Upper lobe of right lung (tissue), 1 donor: ENCODE measurements at regions not wholly inside any gene's neighbourhood (a gene's known extent, or its start where the extent isn't known, plus 50 kb on each side); places are given as distances from the start of the nearest gene placed in this dataset.
"Not testable (repeated sequence)": the region's sequence is repeated elsewhere in the genome, so short reads cannot be mapped to it uniquely, and the experiment has no call there.

Source experiments
- ATAC-seq: fragments of 200-7000 bp; cut with Tn5 transposase; one replicate; pipeline ENCODE4 v1.9.1; 2020; ENCODE audit warnings: mild to moderate bottlenecking, moderate library complexity
- DNase-seq: peaks from one replicate; pipeline ENCODE4 v3.0.0-alpha.2; 2020
- H3K27ac ChIP-seq: fragments of 200-600 bp; one replicate; pipeline ENCODE4 v1.8.0; 2022
- H3K27me3 ChIP-seq: fragments of 200-600 bp; one replicate; pipeline ENCODE4 v1.8.0; 2022; ENCODE audit warnings: mild to moderate bottlenecking
- H3K36me3 ChIP-seq: fragments of 200-600 bp; one replicate; pipeline ENCODE4 v1.8.0; 2022
- H3K4me1 ChIP-seq: fragments of 200-600 bp; one replicate; pipeline ENCODE4 v1.8.0; 2022
- H3K4me3 ChIP-seq: fragments of 200-600 bp; one replicate; pipeline ENCODE4 v1.8.0; 2022; ENCODE audit warnings: mild to moderate bottlenecking
- H3K9me3 ChIP-seq: fragments of 200-600 bp; one replicate; pipeline ENCODE4 v1.8.0; 2022
- intact Hi-C: fragments of 100-400 bp; cut with DNase I; formaldehyde crosslinking; loops from one replicate; pipeline ENCODE4 v1.11.0; 2022
- TF ChIP-seq, protein P1 (sequence below): fragments of 200-600 bp; IDR thresholded peaks from one replicate; pipeline ENCODE4 v1.8.0; 2022; ENCODE audit warnings: antibody characterized with exemption
- donor health status: DM: no; HTN: yes; CAD: no; lungs with severe emphysema.

GRCh38 chr14:106268013-106268727 lies 741.8 kb downstream of the TMEM121 start:
- no peak overlapping the region for H3K4me3 ChIP-seq
- H3K27me3 ChIP-seq: peaks cover 45% of the 10 kb centered on the region
- ATAC-seq (no peak), DNase-seq (no peak)
- no peaks in the 10 kb centered on the region for H3K9me3 ChIP-seq
- TF ChIP-seq, protein P1, sequence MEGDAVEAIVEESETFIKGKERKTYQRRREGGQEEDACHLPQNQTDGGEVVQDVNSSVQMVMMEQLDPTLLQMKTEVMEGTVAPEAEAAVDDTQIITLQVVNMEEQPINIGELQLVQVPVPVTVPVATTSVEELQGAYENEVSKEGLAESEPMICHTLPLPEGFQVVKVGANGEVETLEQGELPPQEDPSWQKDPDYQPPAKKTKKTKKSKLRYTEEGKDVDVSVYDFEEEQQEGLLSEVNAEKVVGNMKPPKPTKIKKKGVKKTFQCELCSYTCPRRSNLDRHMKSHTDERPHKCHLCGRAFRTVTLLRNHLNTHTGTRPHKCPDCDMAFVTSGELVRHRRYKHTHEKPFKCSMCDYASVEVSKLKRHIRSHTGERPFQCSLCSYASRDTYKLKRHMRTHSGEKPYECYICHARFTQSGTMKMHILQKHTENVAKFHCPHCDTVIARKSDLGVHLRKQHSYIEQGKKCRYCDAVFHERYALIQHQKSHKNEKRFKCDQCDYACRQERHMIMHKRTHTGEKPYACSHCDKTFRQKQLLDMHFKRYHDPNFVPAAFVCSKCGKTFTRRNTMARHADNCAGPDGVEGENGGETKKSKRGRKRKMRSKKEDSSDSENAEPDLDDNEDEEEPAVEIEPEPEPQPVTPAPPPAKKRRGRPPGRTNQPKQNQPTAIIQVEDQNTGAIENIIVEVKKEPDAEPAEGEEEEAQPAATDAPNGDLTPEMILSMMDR: peak; percentile 19
- no peaks in the 10 kb centered on the region for H3K4me1 ChIP-seq
- no peaks in the 10 kb centered on the region for H3K36me3 ChIP-seq
- intact Hi-C loops: no loop called here
- no peak overlapping the region for H3K27ac ChIP-seq

DNA sequence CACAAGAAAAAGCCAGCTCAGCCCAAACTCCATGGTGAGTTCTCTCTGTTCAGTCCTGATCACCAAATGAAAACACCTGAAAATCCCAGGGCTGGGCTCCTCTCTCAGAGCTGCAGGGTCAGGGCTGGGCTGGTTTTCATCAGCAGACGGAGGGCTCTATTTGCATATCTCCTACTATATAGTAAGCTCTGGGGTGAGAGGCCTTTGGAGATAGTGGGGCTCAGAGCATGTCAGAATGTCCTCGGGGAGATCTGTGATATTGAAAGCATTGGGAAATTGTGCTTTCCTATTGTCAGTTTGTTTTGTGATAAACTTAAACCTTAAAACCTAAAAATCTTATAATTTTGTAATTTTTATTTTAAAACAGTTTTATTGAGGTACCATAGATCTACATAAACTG lies 742.6 kb downstream of the TMEM121 start:
- H3K27ac ChIP-seq: no peak overlapping the region
- intact Hi-C loops: no loop called here
- H3K27me3 ChIP-seq: peaks cover 40% of the 10 kb centered on the region
- ATAC-seq (no peak), DNase-seq (no peak)
- TF ChIP-seq, protein P1: no peak
- H3K4me3 ChIP-seq: no peak overlapping the region
- no peaks in the 10 kb centered on the region for H3K4me1 ChIP-seq
- no peaks in the 10 kb centered on the region for H3K36me3 ChIP-seq
- no peaks in the 10 kb centered on the region for H3K9me3 ChIP-seq

GRCh38 chr14:106269451-106270204 lies 743.2 kb downstream of the TMEM121 start:
- H3K4me1 ChIP-seq: no peaks in the 10 kb centered on the region
- H3K9me3 ChIP-seq: no peaks in the 10 kb centered on the region
- peaks cover 37% of the 10 kb centered on the region for H3K27me3 ChIP-seq
- ATAC-seq (no peak), DNase-seq (no peak)
- no peaks in the 10 kb centered on the region for H3K36me3 ChIP-seq
- no peak overlapping the region for H3K27ac ChIP-seq
- H3K4me3 ChIP-seq: no peak overlapping the region
- intact Hi-C loops: no loop called here
- TF ChIP-seq, protein P1: no peak

DNA sequence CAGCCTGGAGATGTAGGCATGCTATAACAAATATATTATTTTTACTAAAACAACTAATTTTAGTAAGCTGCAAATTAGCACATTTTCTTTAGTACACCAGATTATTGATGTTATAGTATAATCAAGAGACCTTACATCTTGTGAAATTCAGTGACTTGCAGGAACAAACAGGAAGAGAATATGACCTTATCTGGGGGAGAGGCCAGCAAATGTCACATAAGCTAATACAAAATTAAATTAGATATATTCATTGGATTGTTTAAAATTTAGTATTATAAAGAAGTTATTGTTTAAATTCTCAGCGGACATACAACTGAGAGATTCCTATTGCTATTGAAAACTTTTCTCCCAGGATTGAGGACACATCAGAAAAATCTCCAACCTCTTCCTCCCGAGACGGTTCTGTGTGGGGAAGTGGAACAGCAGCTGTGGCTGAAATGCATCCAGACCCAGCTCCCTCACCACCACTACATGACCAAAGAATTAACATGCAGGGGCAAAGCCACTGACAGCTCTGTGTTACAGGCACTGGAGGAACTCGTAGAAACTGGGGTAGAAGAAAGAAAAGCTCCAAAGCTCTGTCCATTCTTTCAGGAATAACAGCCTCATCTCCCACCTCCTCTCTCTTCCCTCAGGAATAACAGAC lies 744.2 kb downstream of the TMEM121 start:
- DNase-seq, H3K27ac ChIP-seq, H3K4me1 ChIP-seq, H3K4me3 ChIP-seq, H3K36me3 ChIP-seq, H3K9me3 ChIP-seq, intact Hi-C loops: not testable (repeated sequence)
- H3K27me3 ChIP-seq: peaks cover 33% of the 10 kb centered on the region
- ATAC-seq: peak; percentile 74

DNA sequence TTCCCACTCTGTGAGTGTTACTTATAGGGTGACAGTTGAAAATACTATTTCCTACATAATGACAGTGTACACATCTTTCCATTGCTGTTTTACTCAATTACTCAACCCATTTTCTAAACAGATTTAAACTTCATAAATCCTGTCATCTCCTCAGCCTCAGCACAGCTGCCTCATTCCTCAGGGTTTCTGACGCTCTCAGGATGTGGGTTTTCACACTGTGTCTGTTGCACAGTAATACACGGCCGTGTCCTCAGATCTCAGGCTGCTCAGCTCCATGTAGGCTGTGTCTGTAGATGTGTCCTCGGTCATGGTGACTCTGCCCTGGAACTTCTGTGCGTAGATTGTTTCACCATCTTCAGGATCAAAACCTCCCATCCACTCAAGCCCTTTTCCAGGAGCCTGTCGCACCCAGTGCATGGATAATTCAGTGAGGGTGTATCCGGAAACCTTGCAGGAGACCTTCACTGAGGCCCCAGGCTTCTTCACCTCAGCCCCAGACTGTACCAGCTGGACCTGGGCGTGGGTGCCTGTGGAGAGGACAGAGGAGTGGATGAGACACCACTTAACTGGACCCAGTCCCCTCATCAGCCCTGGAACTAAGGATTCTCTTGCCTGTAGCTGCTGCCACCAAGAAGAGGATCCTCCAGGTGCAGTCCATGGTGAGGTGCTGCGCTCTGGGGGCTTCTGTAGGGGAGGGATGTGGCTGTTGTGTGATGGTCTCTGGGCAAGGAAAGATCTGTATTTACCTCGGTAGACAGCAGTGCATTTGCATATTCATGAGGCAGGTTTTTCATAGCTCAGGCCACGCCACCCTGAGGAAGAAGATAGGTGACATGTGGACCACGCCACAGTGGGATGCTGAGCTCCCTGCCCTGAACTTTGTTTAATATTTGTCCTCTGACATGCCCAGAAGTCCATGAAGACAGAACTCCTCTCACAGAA lies 750.2 kb downstream of the TMEM121 start:
- DNase-seq: no peak
- H3K9me3 ChIP-seq: no peaks in the 10 kb centered on the region
- ATAC-seq: no peak
- H3K4me1 ChIP-seq: no peaks in the 10 kb centered on the region
- H3K27me3 ChIP-seq: peaks cover 23% of the 10 kb centered on the region
- no peaks in the 10 kb centered on the region for H3K36me3 ChIP-seq
- TF ChIP-seq, protein P1: no peak
- intact Hi-C loops: no loop called here
- no peak overlapping the region for H3K27ac ChIP-seq
- H3K4me3 ChIP-seq: no peak overlapping the region
